NCI-H526 (cell line): ENCODE measurements at regions not wholly inside any gene's neighbourhood (a gene's known extent, or its start where the extent isn't known, plus 50 kb on each side); places are given as distances from the start of the nearest gene placed in this dataset.
"Not testable (repeated sequence)": the region's sequence is repeated elsewhere in the genome, so short reads cannot be mapped to it uniquely, and the experiment has no call there.

Experiments
- DNase-seq, 2 experiments: peaks; one replicate each; lab custom pipeline; 2025; lab: John Stamatoyannopoulos, UW

GRCh38 chr10:52599551-52600200 lies 172.9 kb downstream of the MBL2 start:
- DNase-seq, result no peak

GRCh38 chr10:52604131-52604530 lies 168.5 kb downstream of the MBL2 start:
- DNase-seq, result not testable (repeated sequence)

GRCh38 chr10:52609071-52609470 lies 163.5 kb downstream of the MBL2 start:
- DNase-seq, result no peak

- DNase-seq, result no peak
Observed at GRCh38 chr10:52609626-52610240, 162.9 kb downstream of the MBL2 start.

- DNase-seq, result no peak
Observed at GRCh38 chr10:52615331-52615730, 157.3 kb downstream of the MBL2 start.

- no peak for DNase-seq
Observed at GRCh38 chr10:52615756-52616394, 156.7 kb downstream of the MBL2 start.

GRCh38 chr10:52616395-52616764 lies 156.2 kb downstream of the MBL2 start:
- no peak for DNase-seq

GRCh38 chr10:52617346-52617745 lies 155.2 kb downstream of the MBL2 start:
- no peak for DNase-seq

GRCh38 chr10:52619052-52619451 lies 153.5 kb downstream of the MBL2 start:
- DNase-seq, result no peak

- DNase-seq, result no peak
Observed at GRCh38 chr10:52621635-52622079, 150.9 kb downstream of the MBL2 start.

GRCh38 chr10:52623761-52624160 lies 148.8 kb downstream of the MBL2 start:
- DNase-seq, result no peak

- DNase-seq, result no peak
Observed at GRCh38 chr10:52627279-52627678, 145.3 kb downstream of the MBL2 start.

GRCh38 chr10:52631146-52631545 lies 141.4 kb downstream of the MBL2 start:
- no peak for DNase-seq

- no peak for DNase-seq
Observed at GRCh38 chr10:52631648-52632047, 140.9 kb downstream of the MBL2 start.

- no peak for DNase-seq
Observed at GRCh38 chr10:52632591-52632990, 140.0 kb downstream of the MBL2 start.

GRCh38 chr10:52633266-52633665 lies 139.3 kb downstream of the MBL2 start:
- no peak for DNase-seq

- no peak for DNase-seq
Observed at GRCh38 chr10:52635651-52636050, 136.9 kb downstream of the MBL2 start.

GRCh38 chr10:52636874-52637273 lies 135.7 kb downstream of the MBL2 start:
- no peak for DNase-seq

- DNase-seq, result no peak
Observed at GRCh38 chr10:52637592-52637991, 135.0 kb downstream of the MBL2 start.

- DNase-seq, result no peak
Observed at GRCh38 chr10:52639652-52640051, 132.9 kb downstream of the MBL2 start.

- DNase-seq, result no peak
Observed at GRCh38 chr10:52642208-52642607, 130.4 kb downstream of the MBL2 start.

- DNase-seq, result peak; percentile 1 to 30
Observed at GRCh38 chr10:52644373-52645186, 128.0 kb downstream of the MBL2 start.
